IMR-90 (cell line): ENCODE measurements at regions not wholly inside any gene's neighbourhood (a gene's known extent, or its start where the extent isn't known, plus 50 kb on each side); places are given as distances from the start of the nearest gene placed in this dataset.

Experiments used
- ATAC-seq: fragments of 200-7000 bp; cut with Tn5 transposase; 2 replicates; pipeline ENCODE4 v1.9.1; 2020; ENCODE audit warnings: low read depth, mild to moderate bottlenecking, moderate library complexity
- BruUV-seq: library from RNA; stranded (reverse); fragments of 400-500 nt; replicated peaks from 2 replicates; lab custom pipeline; 2021; lab: Mats Ljungman, UMichigan
- CTCF ChIA-PET: fragments of 300-600 bp; formaldehyde crosslinking; extraction: SDS; loops from one replicate; lab custom pipeline; 2021; ENCODE audit warnings: antibody characterized with exemption; lab: Yijun Ruan, JAX
- POLR2A ChIA-PET: fragments of 300-600 bp; sonication (Branson Sonifier 250); formaldehyde crosslinking; loops from one replicate; lab custom pipeline; 2022; ENCODE audit warnings: antibody characterized with exemption; ENCODE audit not compliant: unreplicated experiment; lab: Charles Lee
- DNase-seq: peaks from one replicate; pipeline ENCODE4 v3.0.0; 2013
- H2AFZ ChIP-seq: replicated peaks from 2 replicates; pipeline ENCODE3; 2013; ENCODE audit warnings: low read length, mild to moderate bottlenecking; ENCODE audit not compliant: poor library complexity
- H2AK5ac ChIP-seq: 2 replicates; pipeline ENCODE4 v1.6.1; 2013; ENCODE audit warnings: low read depth, low read length, inconsistent platforms
- H2AK9ac ChIP-seq: replicated peaks from 2 replicates; pipeline ENCODE3; 2013; ENCODE audit warnings: mild to moderate bottlenecking, low read depth, low read length, moderate library complexity; ENCODE audit not compliant: poor library complexity
- H2BK120ac ChIP-seq: 2 replicates; pipeline ENCODE4 v1.6.1; 2013; ENCODE audit warnings: low read depth, low read length, inconsistent platforms
- H2BK15ac ChIP-seq: 3 replicates; pipeline ENCODE4 v1.6.1; 2013; ENCODE audit warnings: low read depth, low read length, inconsistent platforms
- H2BK20ac ChIP-seq: 2 replicates; pipeline ENCODE4 v1.6.1; 2013; ENCODE audit warnings: low read depth, mild to moderate bottlenecking, inconsistent platforms, low read length, moderate library complexity
- H2BK5ac ChIP-seq: 2 replicates; pipeline ENCODE4 v1.6.1; 2013; ENCODE audit warnings: mild to moderate bottlenecking, low read depth, low read length, inconsistent platforms; ENCODE audit not compliant: poor library complexity, severe bottlenecking
- H3K14ac ChIP-seq: replicated peaks from 2 replicates; pipeline ENCODE4 v1.6.1; 2013; ENCODE audit warnings: low read depth, low read length, inconsistent platforms
- H3K18ac ChIP-seq: 2 replicates; pipeline ENCODE4 v1.6.1; 2013; ENCODE audit warnings: low read depth, low read length, control low read depth
- H3K23ac ChIP-seq: 2 replicates; pipeline ENCODE4 v1.6.1; 2013; ENCODE audit warnings: low read depth, low read length, inconsistent platforms
- H3K27ac ChIP-seq: 2 replicates; pipeline ENCODE4 v1.5.1; 2013; ENCODE audit warnings: mild to moderate bottlenecking, control low read depth, low read length; ENCODE audit not compliant: insufficient read depth
- H3K27me3 ChIP-seq: 2 replicates; pipeline ENCODE4 v1.6.1; 2013; ENCODE audit warnings: low read length; ENCODE audit not compliant: control insufficient read depth, insufficient read depth
- H3K36me3 ChIP-seq: 2 replicates; pipeline ENCODE4 v1.6.1; 2013; ENCODE audit warnings: low read length, mixed read lengths; ENCODE audit not compliant: control insufficient read depth, insufficient read depth
- H3K4ac ChIP-seq: 2 replicates; pipeline ENCODE4 v1.6.1; 2013; ENCODE audit warnings: low read depth, low read length, inconsistent platforms
- H3K4me1 ChIP-seq: 2 replicates; pipeline ENCODE4 v1.6.1; 2013; ENCODE audit warnings: low read length, mixed read lengths; ENCODE audit not compliant: control insufficient read depth, insufficient read depth
- H3K4me2 ChIP-seq: 2 replicates; pipeline ENCODE4 v1.6.1; 2013; ENCODE audit warnings: low read depth, mild to moderate bottlenecking, control low read depth, low read length, moderate library complexity
- H3K4me3 ChIP-seq: 2 replicates; pipeline ENCODE4 v1.5.1; 2013; ENCODE audit warnings: low read depth, mild to moderate bottlenecking, control low read depth, low read length, moderate library complexity; ENCODE audit not compliant: insufficient read depth
- H3K56ac ChIP-seq: 2 replicates; pipeline ENCODE4 v1.6.1; 2013; ENCODE audit warnings: low read length, inconsistent platforms; ENCODE audit not compliant: insufficient read depth; ENCODE audit errors: extremely low read depth
- H3K79me1 ChIP-seq, 2 experiments: 2 replicates each; pipeline ENCODE4 v1.6.1; 2013; ENCODE audit warnings: low read length in 2 of 2, inconsistent platforms in 1 of 2, low read depth in 1 of 2
- H3K9ac ChIP-seq: 2 replicates; pipeline ENCODE4 v1.6.1; 2013; ENCODE audit warnings: low read depth, low read length, control low read depth
- H3K9me1 ChIP-seq: 2 replicates; pipeline ENCODE4 v1.6.1; 2013; ENCODE audit warnings: low read length, inconsistent platforms; ENCODE audit not compliant: insufficient read depth
- H3K9me3 ChIP-seq: 2 replicates; pipeline ENCODE4 v1.6.1; 2013; ENCODE audit warnings: low read length; ENCODE audit not compliant: control insufficient read depth, insufficient read depth
- H4K20me1 ChIP-seq: 2 replicates; pipeline ENCODE4 v1.6.1; 2013; ENCODE audit warnings: low read length, inconsistent platforms; ENCODE audit not compliant: insufficient read depth
- H4K5ac ChIP-seq: 2 replicates; pipeline ENCODE4 v1.6.1; 2013; ENCODE audit warnings: mild to moderate bottlenecking, low read depth, low read length, control low read depth
- H4K8ac ChIP-seq, 2 experiments: 2 replicates each; pipeline ENCODE4 v1.6.1; 2013; ENCODE audit warnings: low read depth in 2 of 2, low read length in 2 of 2, control low read depth in 1 of 2, inconsistent platforms in 1 of 2
- H4K91ac ChIP-seq: 2 replicates; pipeline ENCODE4 v1.6.1; 2013; ENCODE audit warnings: low read depth, low read length, inconsistent platforms; ENCODE audit not compliant: insufficient read depth
- BHLHE40 ChIP-seq: fragments of 150-350 bp; IDR thresholded peaks from 2 replicates; pipeline ENCODE4 v1.6.1; 2016; ENCODE audit warnings: mild to moderate bottlenecking, low read depth, low read length
- CEBPB ChIP-seq: IDR thresholded peaks from 2 replicates; pipeline ENCODE4 v1.6.1; 2012; ENCODE audit warnings: low read depth, low read length, improper control_type of control experiment
- CHD1 ChIP-seq: IDR thresholded peaks from 2 replicates; pipeline ENCODE4 v1.6.1; 2012; ENCODE audit warnings: low read depth, low read length, improper control_type of control experiment
- FOS ChIP-seq: fragments of 150-350 bp; IDR thresholded peaks from 2 replicates; pipeline ENCODE4 v1.6.1; 2016; ENCODE audit warnings: low read depth, low read length
- MAFK ChIP-seq: IDR thresholded peaks from 2 replicates; pipeline ENCODE4 v1.6.1; 2012; ENCODE audit warnings: low read depth, low read length, improper control_type of control experiment
- MAZ ChIP-seq: IDR thresholded peaks from 2 replicates; pipeline ENCODE4 v1.6.1; 2012; ENCODE audit warnings: low read depth, mild to moderate bottlenecking, low read length, improper control_type of control experiment, moderate library complexity, borderline replicate concordance
- MXI1 ChIP-seq: IDR thresholded peaks from 2 replicates; pipeline ENCODE4 v1.6.1; 2012; ENCODE audit warnings: low read depth, mild to moderate bottlenecking, low read length, moderate library complexity, borderline replicate concordance
- NFE2L2 ChIP-seq: fragments of 150-350 bp; IDR thresholded peaks from 2 replicates; pipeline ENCODE4 v1.6.1; 2016; ENCODE audit warnings: low read depth, mild to moderate bottlenecking, low read length
- POLR2A ChIP-seq: IDR thresholded peaks from 2 replicates; pipeline ENCODE4 v1.6.1; 2012; ENCODE audit warnings: mild to moderate bottlenecking, low read depth, low read length
- RAD21 ChIP-seq: IDR thresholded peaks from 2 replicates; pipeline ENCODE4 v1.6.1; 2012; ENCODE audit warnings: low read length, improper control_type of control experiment
- RCOR1 ChIP-seq: IDR thresholded peaks from 2 replicates; pipeline ENCODE4 v1.6.1; 2012; ENCODE audit warnings: mild to moderate bottlenecking, low read length, improper control_type of control experiment; ENCODE audit not compliant: insufficient replicate concordance
- RFX5 ChIP-seq: IDR thresholded peaks from 2 replicates; pipeline ENCODE4 v1.8.0; 2012; ENCODE audit warnings: low read depth, mild to moderate bottlenecking, low read length, moderate library complexity
- SMC3 ChIP-seq: fragments of 150-350 bp; IDR thresholded peaks from 2 replicates; pipeline ENCODE4 v1.6.1; 2016; ENCODE audit warnings: low read depth, mild to moderate bottlenecking, antibody characterized with exemption, low read length, moderate library complexity
- WGBS, 2 experiments: methylation state at CpG; one replicate each; pipeline versions ENCODE4 v1.1.5 to v1.1.7; 2013; ENCODE audit warnings: missing lambda C conversion rate in 2 of 2; ENCODE audit not compliant: insufficient read length in 1 of 2; ENCODE audit errors: extremely low coverage in 2 of 2; 5-methylcytosine and 5-hydroxymethylcytosine counted together
- dilution Hi-C: fragments of 300-500 bp; cut with HindIII; formaldehyde crosslinking; loops from one replicate; pipeline ENCODE4 v1.14.3; 2018; ENCODE audit warnings: low sequenced_read_pairs; ENCODE audit not compliant: unreplicated experiment
- in situ Hi-C: fragments of 300-500 bp; cut with MboI; formaldehyde crosslinking; loops from 3 replicates; pipeline ENCODE4 v1.14.3; 2019; ENCODE audit warnings: low sequenced_read_pairs, inconsistent platforms, mixed read lengths
- intact Hi-C: fragments of 100-400 bp; cut with micrococcal nuclease; formaldehyde crosslinking; loops from 2 replicates; pipeline ENCODE4 v1.10.0; 2022
- TF ChIP-seq, protein P1 (sequence below): conservative IDR thresholded peaks from 2 replicates; pipeline ENCODE4 v1.5.1; 2012; ENCODE audit warnings: mild to moderate bottlenecking, low read depth, low read length, improper control_type of control experiment
- TF ChIP-seq, protein P2 (sequence below): fragments of 150-350 bp; IDR thresholded peaks from 2 replicates; pipeline ENCODE4 v1.6.1; 2017; ENCODE audit warnings: mild to moderate bottlenecking, antibody characterized with exemption, low read length, low read depth
- TF ChIP-seq, protein P3 (sequence below): fragments of 150-350 bp; IDR thresholded peaks from 2 replicates; pipeline ENCODE4 v1.6.1; 2016; ENCODE audit warnings: low read depth, mild to moderate bottlenecking, low read length, moderate library complexity, borderline replicate concordance

DNA sequence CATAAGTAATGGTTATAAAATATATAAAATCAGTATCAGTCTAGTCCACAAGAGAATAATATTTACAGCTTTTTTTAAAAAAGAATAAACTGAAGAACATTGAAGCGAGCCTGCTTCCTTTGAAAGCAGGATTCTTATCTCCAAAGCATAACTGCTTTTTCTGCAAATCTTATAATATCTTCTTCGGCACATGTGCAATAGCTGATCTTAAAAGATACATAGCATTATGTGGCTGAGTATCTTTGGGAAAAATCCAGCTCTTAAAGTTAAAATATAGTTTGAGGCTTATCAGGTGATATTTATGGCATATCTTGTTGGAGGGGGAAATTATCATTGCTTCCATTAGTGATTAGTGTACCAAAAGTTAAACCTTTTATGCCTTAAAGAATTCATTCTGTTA lies 523.9 kb upstream of the ADGRL4 start:
- POLR2A ChIA-PET = no interaction called here

More for the DNA sequence above, 523.9 kb upstream of the ADGRL4 start:
- Histone ChIP-seq H3K27me3 (no peaks in the 10 kb centered on the region), H4K5ac (no peak overlapping the region), H3K36me3 (no peaks in the 10 kb centered on the region), H2BK20ac (no peak overlapping the region), H3K4me1 (no peaks in the 10 kb centered on the region), H3K4ac (no peak overlapping the region), H2BK5ac (no peak overlapping the region), H3K27ac (no peak overlapping the region), H2BK15ac (no peak overlapping the region), H2AK5ac (no peak overlapping the region), H3K79me1 (no peaks in the 10 kb centered on the region), H3K56ac (no peak overlapping the region), H3K9me1 (no peaks in the 10 kb centered on the region), H3K9ac (no peak overlapping the region), H2AK9ac (no peak overlapping the region), H4K8ac (no peak overlapping the region), H3K23ac (no peak overlapping the region), H2AFZ (no peak overlapping the region), H3K18ac (no peak overlapping the region), H2BK120ac (no peak overlapping the region), H3K4me2 (no peak overlapping the region), H4K91ac (no peak overlapping the region), H4K20me1 (no peaks in the 10 kb centered on the region), H3K14ac (no peak overlapping the region), H3K4me3 (no peak overlapping the region), H3K9me3 (no peaks in the 10 kb centered on the region)
- no CpG with 5 or more reads among the region's 2 CpGs for WGBS, 2 experiments
- ATAC-seq = no peak
- in situ Hi-C loops = no loop called here
- intact Hi-C loops = no loop called here
- DNase-seq = no peak
- dilution Hi-C loops = no loop called here
- BruUV-seq = no TSS peak
- no peak for TF ChIP-seq NFE2L2
- TF ChIP-seq CEBPB = no peak
- TF ChIP-seq MAFK = no peak
- TF ChIP-seq, protein P1, sequence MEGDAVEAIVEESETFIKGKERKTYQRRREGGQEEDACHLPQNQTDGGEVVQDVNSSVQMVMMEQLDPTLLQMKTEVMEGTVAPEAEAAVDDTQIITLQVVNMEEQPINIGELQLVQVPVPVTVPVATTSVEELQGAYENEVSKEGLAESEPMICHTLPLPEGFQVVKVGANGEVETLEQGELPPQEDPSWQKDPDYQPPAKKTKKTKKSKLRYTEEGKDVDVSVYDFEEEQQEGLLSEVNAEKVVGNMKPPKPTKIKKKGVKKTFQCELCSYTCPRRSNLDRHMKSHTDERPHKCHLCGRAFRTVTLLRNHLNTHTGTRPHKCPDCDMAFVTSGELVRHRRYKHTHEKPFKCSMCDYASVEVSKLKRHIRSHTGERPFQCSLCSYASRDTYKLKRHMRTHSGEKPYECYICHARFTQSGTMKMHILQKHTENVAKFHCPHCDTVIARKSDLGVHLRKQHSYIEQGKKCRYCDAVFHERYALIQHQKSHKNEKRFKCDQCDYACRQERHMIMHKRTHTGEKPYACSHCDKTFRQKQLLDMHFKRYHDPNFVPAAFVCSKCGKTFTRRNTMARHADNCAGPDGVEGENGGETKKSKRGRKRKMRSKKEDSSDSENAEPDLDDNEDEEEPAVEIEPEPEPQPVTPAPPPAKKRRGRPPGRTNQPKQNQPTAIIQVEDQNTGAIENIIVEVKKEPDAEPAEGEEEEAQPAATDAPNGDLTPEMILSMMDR = no peak
- no peak for TF ChIP-seq RCOR1
- TF ChIP-seq FOS = no peak
- TF ChIP-seq CHD1 = no peak
- no peak for TF ChIP-seq MXI1
- TF ChIP-seq POLR2A = no peak
- TF ChIP-seq, protein P2, sequence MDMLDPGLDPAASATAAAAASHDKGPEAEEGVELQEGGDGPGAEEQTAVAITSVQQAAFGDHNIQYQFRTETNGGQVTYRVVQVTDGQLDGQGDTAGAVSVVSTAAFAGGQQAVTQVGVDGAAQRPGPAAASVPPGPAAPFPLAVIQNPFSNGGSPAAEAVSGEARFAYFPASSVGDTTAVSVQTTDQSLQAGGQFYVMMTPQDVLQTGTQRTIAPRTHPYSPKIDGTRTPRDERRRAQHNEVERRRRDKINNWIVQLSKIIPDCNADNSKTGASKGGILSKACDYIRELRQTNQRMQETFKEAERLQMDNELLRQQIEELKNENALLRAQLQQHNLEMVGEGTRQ = no peak
- TF ChIP-seq SMC3 = no peak
- no peak for TF ChIP-seq RAD21
- TF ChIP-seq, protein P3, sequence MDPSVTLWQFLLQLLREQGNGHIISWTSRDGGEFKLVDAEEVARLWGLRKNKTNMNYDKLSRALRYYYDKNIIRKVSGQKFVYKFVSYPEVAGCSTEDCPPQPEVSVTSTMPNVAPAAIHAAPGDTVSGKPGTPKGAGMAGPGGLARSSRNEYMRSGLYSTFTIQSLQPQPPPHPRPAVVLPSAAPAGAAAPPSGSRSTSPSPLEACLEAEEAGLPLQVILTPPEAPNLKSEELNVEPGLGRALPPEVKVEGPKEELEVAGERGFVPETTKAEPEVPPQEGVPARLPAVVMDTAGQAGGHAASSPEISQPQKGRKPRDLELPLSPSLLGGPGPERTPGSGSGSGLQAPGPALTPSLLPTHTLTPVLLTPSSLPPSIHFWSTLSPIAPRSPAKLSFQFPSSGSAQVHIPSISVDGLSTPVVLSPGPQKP = no peak
- TF ChIP-seq BHLHE40 = no peak
- TF ChIP-seq MAZ = no peak
- TF ChIP-seq RFX5 = no peak
- CTCF ChIA-PET = no interaction called here
